NCI-H146 treated with DMSO at 0.1 percent for 48 hours (cell line): ENCODE measurements at regions not wholly inside any gene's neighbourhood (a gene's known extent, or its start where the extent isn't known, plus 50 kb on each side); places are given as distances from the start of the nearest gene placed in this dataset.
"Not testable (repeated sequence)": the region's sequence is repeated elsewhere in the genome, so short reads cannot be mapped to it uniquely, and the experiment has no call there.

ENCODE experiments used
- DNase-seq: peaks from one replicate; lab custom pipeline; 2025; ENCODE audit not compliant: unreplicated experiment; lab: John Stamatoyannopoulos, UW

- DNase-seq = peak; percentile 81
Observed at GRCh38 chr6:6969761-6970223, 138.0 kb upstream of the RREB1 start.

- no peak for DNase-seq
Observed at GRCh38 chr6:6970851-6971250, 136.9 kb upstream of the RREB1 start.

- DNase-seq = no peak
Observed at GRCh38 chr6:6971369-6971768, 136.4 kb upstream of the RREB1 start.

GRCh38 chr6:6972456-6972855 is 135.3 kb upstream of the RREB1 start:
- DNase-seq = no peak

DNA sequence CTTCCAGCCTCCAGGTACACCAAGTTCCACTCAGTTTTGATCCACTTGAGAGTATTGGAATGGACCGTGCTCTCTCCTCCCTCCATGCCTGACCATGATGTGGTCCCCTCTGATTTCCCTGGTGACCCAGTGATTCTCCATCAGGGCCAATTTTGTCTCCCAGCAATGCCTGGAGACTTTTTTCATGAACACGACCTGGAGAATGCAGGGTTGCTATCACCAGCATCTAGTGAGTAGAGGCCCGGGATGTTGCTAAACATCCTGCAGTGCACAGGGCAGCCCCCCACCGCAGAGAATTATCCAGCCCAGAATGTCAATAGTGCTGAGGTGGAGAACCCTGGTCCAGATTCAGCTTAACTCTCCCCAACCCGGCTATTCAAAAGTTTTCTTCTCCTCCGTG is 134.0 kb upstream of the RREB1 start:
- DNase-seq = no peak

DNA sequence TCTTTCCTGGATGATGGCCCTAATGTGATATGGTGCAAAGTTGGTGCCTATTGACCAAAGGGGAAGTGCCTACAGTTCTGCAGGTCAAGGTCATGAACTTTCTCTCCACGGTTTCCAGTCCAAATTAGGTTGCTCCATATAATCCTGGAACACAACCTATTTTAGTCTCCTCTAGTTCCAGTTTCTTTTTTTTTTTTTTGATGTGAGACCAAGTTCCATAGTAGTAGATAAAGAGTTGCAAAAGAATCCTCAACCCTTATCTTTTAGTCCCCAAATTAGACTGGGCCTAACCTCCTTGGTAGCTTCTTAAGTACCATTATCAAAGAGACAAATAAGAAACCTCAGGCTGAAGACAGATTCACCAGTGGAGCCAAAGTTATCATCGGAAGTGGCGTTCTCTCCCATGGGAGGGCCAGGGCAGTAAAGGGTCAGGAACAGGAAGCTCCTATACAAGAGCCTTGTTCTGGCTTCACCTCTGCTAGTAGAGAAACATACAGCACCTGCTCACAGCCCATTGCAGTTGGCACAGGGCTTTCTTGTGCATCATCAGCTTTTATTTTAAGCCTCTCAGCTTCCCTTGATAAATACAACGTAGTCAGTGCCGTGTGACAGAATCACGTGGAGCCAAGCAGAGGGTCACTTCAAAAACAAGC is 132.2 kb upstream of the RREB1 start:
- no peak for DNase-seq

- DNase-seq = no peak
Observed at GRCh38 chr6:6976193-6976592, 131.6 kb upstream of the RREB1 start.

DNA sequence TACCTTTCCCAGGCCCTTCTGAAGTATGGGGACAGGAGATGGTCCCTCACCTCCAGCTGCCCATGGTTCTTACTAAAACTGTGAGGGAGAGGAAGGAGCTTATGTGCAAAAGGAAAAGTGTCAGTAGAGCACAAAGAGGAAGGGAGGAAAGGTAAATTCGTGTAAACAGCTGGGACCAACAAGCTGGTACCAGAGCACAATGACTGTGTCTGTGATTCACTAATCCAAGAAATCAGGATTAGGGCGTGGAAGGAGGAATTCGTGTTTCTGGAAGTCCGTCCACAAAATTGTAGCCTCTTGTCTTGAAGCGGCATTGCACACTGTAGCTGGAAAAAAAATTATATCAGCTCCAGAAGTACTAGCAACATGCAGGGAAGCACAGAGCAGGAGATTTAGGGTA is 129.0 kb upstream of the RREB1 start:
- no peak for DNase-seq

GRCh38 chr6:6980999-6981597 is 126.7 kb upstream of the RREB1 start:
- no peak for DNase-seq

DNA sequence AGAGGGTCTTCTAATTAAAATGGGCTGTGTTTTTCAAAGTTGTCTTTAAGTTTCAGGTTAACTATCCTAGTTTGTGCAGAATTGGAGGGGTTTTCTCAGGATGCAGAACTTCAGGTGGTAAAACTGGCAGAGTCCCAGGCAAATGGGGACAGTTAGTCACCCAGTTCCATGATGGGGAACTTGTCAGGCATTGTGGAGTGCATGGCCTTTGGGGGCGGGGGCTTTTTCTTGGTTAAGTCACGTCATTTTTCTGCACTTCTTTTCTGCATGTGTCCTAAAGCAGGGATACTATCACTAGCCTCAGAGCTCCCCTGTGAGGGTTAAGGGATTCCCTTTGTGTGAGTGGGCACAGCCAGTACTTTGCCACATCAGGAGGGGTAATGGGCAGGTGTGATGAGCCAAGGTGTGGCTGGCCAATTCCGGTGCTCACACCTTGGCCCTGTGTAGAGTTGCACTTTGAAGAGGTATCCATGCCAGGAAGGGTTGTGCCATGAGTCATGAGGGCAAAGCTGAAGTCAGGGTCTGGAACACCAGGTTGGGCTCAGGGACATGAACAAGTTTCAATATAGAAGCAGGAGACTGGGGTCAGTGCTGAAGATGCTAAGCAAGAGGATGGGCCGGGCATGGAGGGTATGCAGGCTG is 126.0 kb upstream of the RREB1 start:
- DNase-seq = no peak

GRCh38 chr6:6982663-6983062 is 125.1 kb upstream of the RREB1 start:
- DNase-seq = no peak

GRCh38 chr6:6984585-6985366 is 123.0 kb upstream of the RREB1 start:
- peak; percentile 21 for DNase-seq

- DNase-seq = no peak
Observed at GRCh38 chr6:6986344-6986743, 121.4 kb upstream of the RREB1 start.

DNA sequence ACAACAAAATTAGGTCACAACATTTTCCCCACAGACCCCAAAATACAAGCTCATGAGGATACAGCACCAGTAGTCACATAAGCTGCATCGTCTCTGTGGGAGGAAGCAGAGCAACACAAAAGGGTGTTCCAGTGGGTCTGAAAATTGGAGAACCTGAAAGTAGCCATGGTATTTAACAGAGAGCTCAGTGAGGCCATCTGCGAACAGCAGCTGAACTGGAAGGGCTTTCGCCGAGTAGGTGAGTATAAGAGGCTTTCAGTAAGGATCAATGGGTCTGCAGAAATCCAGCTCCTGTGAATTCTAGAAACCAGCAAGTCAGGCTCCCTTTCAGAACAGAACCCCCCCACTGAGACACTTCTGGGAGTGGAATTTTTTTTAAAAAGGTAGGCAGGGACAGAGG is 120.0 kb upstream of the RREB1 start:
- no peak for DNase-seq

- DNase-seq = not testable (repeated sequence)
Observed at GRCh38 chr6:6990059-6990458, 117.7 kb upstream of the RREB1 start.

GRCh38 chr6:6993503-6994237 is 114.1 kb upstream of the RREB1 start:
- DNase-seq = no peak

DNA sequence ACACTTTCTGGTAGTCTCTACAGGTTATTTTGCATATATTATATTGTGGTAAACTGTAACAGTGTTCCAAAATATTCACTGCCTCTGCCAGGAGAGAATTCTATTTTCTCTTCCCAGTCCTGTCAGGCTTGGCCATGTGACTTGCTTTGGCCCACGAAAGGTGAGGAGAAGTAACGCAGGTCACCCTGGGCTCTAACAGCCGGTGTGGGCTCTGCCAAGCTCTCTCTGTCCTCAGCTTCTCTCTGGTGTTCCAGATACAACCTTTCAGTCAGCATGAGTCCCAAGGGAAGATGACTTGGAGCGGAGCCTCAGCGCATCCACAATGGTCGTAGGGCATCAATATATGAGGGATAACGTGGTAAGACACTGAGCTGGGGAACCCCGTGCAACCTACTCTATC is 113.0 kb upstream of the RREB1 start:
- DNase-seq = no peak

DNA sequence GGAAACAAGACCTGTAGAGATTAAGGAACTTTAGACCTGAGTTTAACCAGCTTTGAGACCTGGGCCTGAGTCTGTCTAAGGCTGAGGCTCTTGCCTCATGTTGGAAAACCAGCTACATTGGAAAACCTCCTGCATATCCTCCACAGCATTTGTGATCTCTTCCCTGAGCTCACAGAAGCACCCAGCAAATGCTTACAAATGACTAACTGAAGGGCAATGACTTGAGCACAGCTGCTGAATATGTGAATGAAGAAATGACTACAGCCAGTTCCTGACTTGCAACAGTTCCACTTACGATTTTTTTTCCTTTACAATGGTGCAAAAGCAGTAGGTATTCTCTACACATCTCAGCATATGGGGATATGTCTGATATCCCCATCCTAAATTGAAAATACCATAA is 112.4 kb upstream of the RREB1 start:
- no peak for DNase-seq

DNA sequence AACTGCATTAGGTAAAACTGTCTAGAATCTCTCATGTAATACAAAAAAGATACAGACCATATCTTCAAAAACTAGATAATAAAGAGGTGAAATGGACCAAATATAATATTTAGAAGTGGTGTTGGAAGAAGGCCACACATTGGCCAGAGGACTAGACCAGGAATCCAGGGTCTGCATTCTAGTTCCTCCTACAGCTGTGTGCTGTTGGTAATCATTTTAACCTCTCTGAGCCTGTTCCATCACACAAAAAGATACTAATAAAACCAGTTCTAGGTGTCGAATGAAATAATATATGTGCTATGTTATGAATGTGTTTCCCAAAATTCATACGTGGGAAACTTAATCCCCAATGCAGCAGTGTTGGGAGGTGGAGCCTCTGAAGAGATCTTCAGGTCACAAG is 111.6 kb upstream of the RREB1 start:
- DNase-seq = no peak

GRCh38 chr6:6997263-6998193 is 110.2 kb upstream of the RREB1 start:
- peak; percentile 1 for DNase-seq
